PC-9 (cell line): ENCODE measurements at regions not wholly inside any gene's neighbourhood (a gene's known extent, or its start where the extent isn't known, plus 50 kb on each side); places are given as distances from the start of the nearest gene placed in this dataset.

Source experiments
- CTCF ChIP-seq: fragments of 200-600 bp; sonication (generic); conservative IDR thresholded peaks from 2 replicates; pipeline ENCODE4 v1.6.1; 2017; ENCODE audit warnings: mixed run types, antibody characterized with exemption, mild to moderate bottlenecking, moderate library complexity
- EZH2 ChIP-seq: fragments of 200-600 bp; sonication (generic); IDR thresholded peaks from 2 replicates; pipeline ENCODE4 v1.8.0; 2017; ENCODE audit warnings: antibody characterized with exemption, low read depth

- TF ChIP-seq CTCF = no peak
- no peak for TF ChIP-seq EZH2
Observed at GRCh38 chr6:155996151-155996550, 540.5 kb upstream of the NOX3 start.
